ENCODE measurements at regions not wholly inside any gene's neighbourhood (a gene's known extent, or its start where the extent isn't known, plus 50 kb on each side); places are given as distances from the start of the nearest gene placed in this dataset.

DNA sequence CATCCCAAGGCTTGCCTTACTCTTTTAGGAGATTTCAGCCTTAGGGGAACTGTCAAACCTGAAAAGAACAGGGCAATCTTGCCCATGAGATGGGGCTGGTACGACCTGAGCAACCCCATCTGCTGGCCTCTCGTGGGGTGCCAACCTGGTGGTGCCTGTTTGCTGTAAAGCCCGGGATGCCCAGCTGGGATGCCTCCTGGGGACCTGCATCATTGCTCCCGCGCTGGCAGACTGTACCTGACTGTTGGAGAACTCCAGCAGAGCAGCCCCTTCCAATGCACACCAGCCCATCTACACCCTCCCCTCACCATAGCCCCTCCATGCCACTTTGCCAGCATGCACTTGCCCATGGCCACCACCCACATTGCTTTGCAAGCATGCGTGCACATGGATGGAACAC, 335.7 kb downstream of the RPS29 start:
- TF ChIP-seq, protein P1, sequence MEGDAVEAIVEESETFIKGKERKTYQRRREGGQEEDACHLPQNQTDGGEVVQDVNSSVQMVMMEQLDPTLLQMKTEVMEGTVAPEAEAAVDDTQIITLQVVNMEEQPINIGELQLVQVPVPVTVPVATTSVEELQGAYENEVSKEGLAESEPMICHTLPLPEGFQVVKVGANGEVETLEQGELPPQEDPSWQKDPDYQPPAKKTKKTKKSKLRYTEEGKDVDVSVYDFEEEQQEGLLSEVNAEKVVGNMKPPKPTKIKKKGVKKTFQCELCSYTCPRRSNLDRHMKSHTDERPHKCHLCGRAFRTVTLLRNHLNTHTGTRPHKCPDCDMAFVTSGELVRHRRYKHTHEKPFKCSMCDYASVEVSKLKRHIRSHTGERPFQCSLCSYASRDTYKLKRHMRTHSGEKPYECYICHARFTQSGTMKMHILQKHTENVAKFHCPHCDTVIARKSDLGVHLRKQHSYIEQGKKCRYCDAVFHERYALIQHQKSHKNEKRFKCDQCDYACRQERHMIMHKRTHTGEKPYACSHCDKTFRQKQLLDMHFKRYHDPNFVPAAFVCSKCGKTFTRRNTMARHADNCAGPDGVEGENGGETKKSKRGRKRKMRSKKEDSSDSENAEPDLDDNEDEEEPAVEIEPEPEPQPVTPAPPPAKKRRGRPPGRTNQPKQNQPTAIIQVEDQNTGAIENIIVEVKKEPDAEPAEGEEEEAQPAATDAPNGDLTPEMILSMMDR (IDR thresholded peaks at IDR 0.05): no peak
- no peak for TF ChIP-seq POLR2A (IDR thresholded peaks at IDR 0.05)

Measured in adrenal gland (tissue), 5 donors.